Neural progenitor cell (in vitro differentiated cells): ENCODE measurements at regions not wholly inside any gene's neighbourhood (a gene's known extent, or its start where the extent isn't known, plus 50 kb on each side); places are given as distances from the start of the nearest gene placed in this dataset.
"Not testable (repeated sequence)": the region's sequence is repeated elsewhere in the genome, so short reads cannot be mapped to it uniquely, and the experiment has no call there.

ENCODE experiments used
- DNase-seq: peaks from one replicate; pipeline ENCODE4 v3.0.0-alpha.2; 2016; ENCODE audit warnings: low spot score
- H2AFZ ChIP-seq: fragments of 200-600 bp; sonication (generic); replicated peaks from 2 replicates; pipeline ENCODE4 v1.6.1; 2016; ENCODE audit warnings: antibody characterized with exemption
- H3F3A ChIP-seq: fragments of 200-600 bp; sonication (generic); 2 replicates; pipeline ENCODE4 v1.6.1; 2016; ENCODE audit warnings: antibody characterized with exemption, low read depth
- H3K27ac ChIP-seq: fragments of 200-600 bp; sonication (generic); 2 replicates; pipeline ENCODE4 v1.5.1; 2016; ENCODE audit warnings: mild to moderate bottlenecking
- H3K27me3 ChIP-seq: fragments of 200-600 bp; sonication (generic); 2 replicates; pipeline ENCODE4 v1.6.1; 2016; ENCODE audit warnings: mild to moderate bottlenecking, moderate library complexity
- H3K36me3 ChIP-seq: fragments of 200-600 bp; sonication (generic); 2 replicates; pipeline ENCODE4 v1.5.1; 2016
- H3K4me1 ChIP-seq: fragments of 200-600 bp; sonication (generic); 2 replicates; pipeline ENCODE4 v1.6.1; 2016; ENCODE audit warnings: mixed run types
- H3K4me2 ChIP-seq: fragments of 200-600 bp; sonication (generic); 2 replicates; pipeline ENCODE4 v1.6.1; 2016
- H3K4me3 ChIP-seq: fragments of 200-600 bp; sonication (generic); 2 replicates; pipeline ENCODE4 v1.5.1; 2016
- H3K79me2 ChIP-seq: fragments of 200-600 bp; sonication (generic); 2 replicates; pipeline ENCODE4 v1.6.1; 2016; ENCODE audit warnings: low read depth
- H3K9ac ChIP-seq: fragments of 200-600 bp; sonication (generic); 2 replicates; pipeline ENCODE4 v1.6.1; 2016
- H3K9me3 ChIP-seq: fragments of 200-600 bp; sonication (generic); 2 replicates; pipeline ENCODE4 v1.5.1; 2016; ENCODE audit warnings: low read depth
- H4K20me1 ChIP-seq: fragments of 200-600 bp; sonication (generic); 2 replicates; pipeline ENCODE4 v1.6.1; 2016; ENCODE audit warnings: low read depth
- H3K27ac Mint-ChIP-seq: 3 replicates; pipeline ENCODE4 v1.8.0; 2021; ENCODE audit warnings: mixed read lengths
- H3K27me3 Mint-ChIP-seq: 2 replicates; pipeline ENCODE4 v1.8.0; 2022; ENCODE audit warnings: low read depth, mild to moderate bottlenecking, inconsistent platforms, moderate library complexity, mixed read lengths; ENCODE audit not compliant: insufficient read depth
- H3K36me3 Mint-ChIP-seq: 3 replicates; pipeline ENCODE4 v1.8.0; 2021; ENCODE audit warnings: mixed read lengths
- H3K4me1 Mint-ChIP-seq: 3 replicates; pipeline ENCODE4 v1.8.0; 2021; ENCODE audit warnings: mixed read lengths
- H3K4me3 Mint-ChIP-seq: 3 replicates; pipeline ENCODE4 v1.8.0; 2021; ENCODE audit warnings: mild to moderate bottlenecking, moderate library complexity, mixed read lengths
- H3K9me3 Mint-ChIP-seq: 3 replicates; pipeline ENCODE4 v1.8.0; 2020; ENCODE audit warnings: mixed read lengths
- EZH2 ChIP-seq: fragments of 200-600 bp; sonication (generic); IDR thresholded peaks from 2 replicates; pipeline ENCODE4 v1.6.1; 2017; ENCODE audit warnings: antibody characterized with exemption, mild to moderate bottlenecking, moderate library complexity
- EZH2phosphoT487 ChIP-seq: fragments of 200-600 bp; sonication (generic); IDR thresholded peaks from 2 replicates; pipeline ENCODE4 v1.6.1; 2017; ENCODE audit warnings: antibody characterized with exemption
- TF ChIP-seq, protein P1 (sequence below): fragments of 200-600 bp; sonication (generic); IDR thresholded peaks from 2 replicates; pipeline ENCODE4 v1.5.1; 2017; ENCODE audit warnings: antibody characterized with exemption, mild to moderate bottlenecking

DNA sequence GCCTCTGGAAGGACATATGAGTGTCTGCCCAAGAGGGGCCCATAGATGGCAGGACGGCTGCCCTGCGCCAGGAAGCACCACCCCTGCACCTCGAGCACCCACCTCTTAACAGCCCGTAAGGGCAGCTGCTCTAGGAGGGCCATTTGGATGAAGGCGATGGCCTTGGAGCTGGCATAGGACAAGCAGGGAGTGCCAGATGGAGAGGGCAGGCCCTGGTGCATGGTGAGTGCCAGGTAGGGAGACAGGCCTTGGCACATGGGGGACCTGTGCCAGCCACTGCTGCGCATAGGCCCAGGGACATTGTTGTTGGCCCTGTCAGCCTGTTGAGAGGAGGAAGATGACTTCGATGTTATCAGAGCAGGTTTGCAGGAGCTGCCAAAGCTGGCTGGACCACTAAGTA lies 134.2 kb downstream of the SLC25A46 start:
- no peaks in the 10 kb centered on the region for H3K79me2 ChIP-seq
- H3K4me3 Mint-ChIP-seq = no peak overlapping the region
- H3K36me3 Mint-ChIP-seq = no peaks in the 10 kb centered on the region
- H3K9me3 Mint-ChIP-seq = no peaks in the 10 kb centered on the region
- no peak overlapping the region for H3K27ac ChIP-seq
- H3K4me1 Mint-ChIP-seq = no peaks in the 10 kb centered on the region
- TF ChIP-seq, protein P1, sequence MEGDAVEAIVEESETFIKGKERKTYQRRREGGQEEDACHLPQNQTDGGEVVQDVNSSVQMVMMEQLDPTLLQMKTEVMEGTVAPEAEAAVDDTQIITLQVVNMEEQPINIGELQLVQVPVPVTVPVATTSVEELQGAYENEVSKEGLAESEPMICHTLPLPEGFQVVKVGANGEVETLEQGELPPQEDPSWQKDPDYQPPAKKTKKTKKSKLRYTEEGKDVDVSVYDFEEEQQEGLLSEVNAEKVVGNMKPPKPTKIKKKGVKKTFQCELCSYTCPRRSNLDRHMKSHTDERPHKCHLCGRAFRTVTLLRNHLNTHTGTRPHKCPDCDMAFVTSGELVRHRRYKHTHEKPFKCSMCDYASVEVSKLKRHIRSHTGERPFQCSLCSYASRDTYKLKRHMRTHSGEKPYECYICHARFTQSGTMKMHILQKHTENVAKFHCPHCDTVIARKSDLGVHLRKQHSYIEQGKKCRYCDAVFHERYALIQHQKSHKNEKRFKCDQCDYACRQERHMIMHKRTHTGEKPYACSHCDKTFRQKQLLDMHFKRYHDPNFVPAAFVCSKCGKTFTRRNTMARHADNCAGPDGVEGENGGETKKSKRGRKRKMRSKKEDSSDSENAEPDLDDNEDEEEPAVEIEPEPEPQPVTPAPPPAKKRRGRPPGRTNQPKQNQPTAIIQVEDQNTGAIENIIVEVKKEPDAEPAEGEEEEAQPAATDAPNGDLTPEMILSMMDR = no peak
- TF ChIP-seq EZH2 (no peak), EZH2phosphoT487 (no peak)
- no peaks in the 10 kb centered on the region for H3K9me3 ChIP-seq
- H3K27me3 Mint-ChIP-seq = peaks cover 2% of the 10 kb centered on the region
- no peaks in the 10 kb centered on the region for H3K27me3 ChIP-seq
- H3K4me3 ChIP-seq = no peak overlapping the region
- no peaks in the 10 kb centered on the region for H3K36me3 ChIP-seq
- H3K9ac ChIP-seq = no peak overlapping the region
- no peaks in the 10 kb centered on the region for H4K20me1 ChIP-seq
- H3K4me1 ChIP-seq = no peaks in the 10 kb centered on the region
- DNase-seq = no peak
- H3F3A ChIP-seq = no peaks in the 10 kb centered on the region
- H2AFZ ChIP-seq = no peak overlapping the region
- no peak overlapping the region for H3K27ac Mint-ChIP-seq
- H3K4me2 ChIP-seq = no peak overlapping the region

DNA sequence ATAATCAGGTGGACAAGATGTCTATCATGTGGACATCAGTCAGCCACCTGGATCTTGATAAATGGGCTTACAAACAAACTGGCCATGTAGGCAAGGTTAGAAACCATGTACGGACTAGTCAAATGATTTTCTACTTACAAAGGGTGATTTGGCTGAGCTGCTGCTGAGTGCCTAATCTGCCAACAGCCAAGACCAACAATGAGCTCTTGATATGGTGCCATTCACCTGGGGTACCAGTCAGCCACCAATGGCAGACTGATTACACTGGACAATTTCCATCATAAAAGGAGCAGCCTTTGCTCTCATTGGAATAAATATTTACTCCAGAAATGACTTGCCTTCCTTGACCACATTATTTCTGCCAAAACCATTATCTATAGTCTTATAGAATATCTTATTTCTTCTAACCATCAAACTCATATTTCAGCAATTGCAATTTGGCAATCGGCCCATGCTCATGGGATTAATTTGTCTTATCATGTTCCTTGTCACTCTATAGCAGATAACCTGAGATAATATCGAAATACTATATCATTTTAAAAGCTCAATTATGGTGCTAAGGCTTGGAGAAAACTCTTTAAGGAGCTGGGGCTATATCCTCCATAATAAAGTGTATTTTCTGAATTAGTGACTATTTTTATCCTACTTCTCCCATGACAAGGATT lies 135.1 kb downstream of the SLC25A46 start:
- Histone ChIP-seq H3K4me3 (no peak overlapping the region), H3K9ac (no peak overlapping the region), H2AFZ (no peak overlapping the region), H3K79me2 (no peaks in the 10 kb centered on the region), H3K4me2 (no peak overlapping the region), H3F3A (no peaks in the 10 kb centered on the region), H3K36me3 (no peaks in the 10 kb centered on the region), H3K27me3 (no peaks in the 10 kb centered on the region), H3K9me3 (no peaks in the 10 kb centered on the region), H3K4me1 (no peaks in the 10 kb centered on the region), H4K20me1 (no peaks in the 10 kb centered on the region), H3K27ac (no peak overlapping the region)
- Mint-ChIP-seq H3K4me1 (no peaks in the 10 kb centered on the region), H3K27me3 (peaks cover 2% of the 10 kb centered on the region), H3K27ac (no peak overlapping the region), H3K9me3 (no peaks in the 10 kb centered on the region), H3K36me3 (no peaks in the 10 kb centered on the region), H3K4me3 (no peak overlapping the region)
- no peak for DNase-seq
- TF ChIP-seq, protein P1 = no peak
- TF ChIP-seq EZH2 = no peak
- TF ChIP-seq EZH2phosphoT487 = no peak

DNA sequence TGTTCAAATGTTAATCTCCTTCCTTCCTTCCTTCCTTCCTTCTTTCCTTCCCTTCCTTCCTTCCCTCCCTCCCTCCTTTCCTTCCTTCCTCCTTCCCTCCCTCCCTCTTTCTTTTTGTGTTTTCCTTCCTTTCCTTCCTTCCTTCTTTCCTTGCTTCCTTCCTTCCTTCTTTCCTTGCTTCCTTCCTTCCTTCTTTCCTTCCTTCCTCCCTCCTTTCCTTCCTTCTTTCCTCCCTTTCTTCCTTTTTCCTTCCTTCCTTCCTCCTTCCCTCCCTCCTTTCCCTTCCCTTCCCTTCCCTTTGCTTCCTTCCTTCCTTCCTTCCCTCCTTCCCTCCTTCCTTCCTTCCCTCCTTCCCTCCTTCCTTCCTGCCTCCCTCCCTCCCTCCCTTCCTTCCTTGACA lies 136.3 kb downstream of the SLC25A46 start:
- H3K27me3 Mint-ChIP-seq, H3K4me3 Mint-ChIP-seq, H3K79me2 ChIP-seq, H3K9me3 Mint-ChIP-seq, H3K4me1 ChIP-seq, DNase-seq, H3K27me3 ChIP-seq, H3K4me1 Mint-ChIP-seq, H3K27ac ChIP-seq, H3K4me3 ChIP-seq, H3K27ac Mint-ChIP-seq, H2AFZ ChIP-seq, H3F3A ChIP-seq, H3K9me3 ChIP-seq, H3K4me2 ChIP-seq, H3K9ac ChIP-seq, H3K36me3 Mint-ChIP-seq, H4K20me1 ChIP-seq, H3K36me3 ChIP-seq: not testable (repeated sequence)

DNA sequence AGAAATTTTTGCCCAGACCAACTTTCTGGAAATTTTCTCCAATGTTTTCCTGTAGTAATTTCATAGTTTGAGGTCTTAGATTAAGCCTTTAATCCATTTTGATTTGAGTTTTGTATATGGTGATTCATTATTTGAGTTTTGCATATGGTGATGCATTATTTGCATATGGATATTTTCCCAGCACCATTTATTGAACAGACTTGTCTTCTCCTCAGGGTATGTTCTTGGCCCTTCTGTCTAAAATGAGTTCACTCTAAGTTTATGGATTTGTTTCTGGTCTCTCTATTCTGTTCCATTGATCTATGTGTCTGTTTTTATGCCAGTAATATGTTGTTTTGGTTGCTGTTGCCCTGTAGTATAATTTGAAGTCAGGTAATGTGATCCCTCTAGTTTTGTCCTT lies 139.3 kb downstream of the SLC25A46 start:
- TF ChIP-seq EZH2 (no peak), EZH2phosphoT487 (no peak)
- TF ChIP-seq, protein P1 = no peak
- Histone ChIP-seq H3K4me2 (no peak overlapping the region), H3K4me3 (no peak overlapping the region), H3K27me3 (no peaks in the 10 kb centered on the region), H3K36me3 (no peaks in the 10 kb centered on the region), H2AFZ (no peak overlapping the region), H4K20me1 (no peaks in the 10 kb centered on the region), H3K9ac (no peak overlapping the region), H3K79me2 (no peaks in the 10 kb centered on the region), H3K4me1 (no peaks in the 10 kb centered on the region), H3F3A (no peaks in the 10 kb centered on the region), H3K9me3 (no peaks in the 10 kb centered on the region), H3K27ac (no peak overlapping the region)
- no peak overlapping the region for H3K27ac Mint-ChIP-seq
- H3K27me3 Mint-ChIP-seq = peaks cover under 1% of the 10 kb centered on the region
- H3K36me3 Mint-ChIP-seq = no peaks in the 10 kb centered on the region
- DNase-seq = no peak
- no peaks in the 10 kb centered on the region for H3K4me1 Mint-ChIP-seq
- H3K4me3 Mint-ChIP-seq = no peak overlapping the region
- no peaks in the 10 kb centered on the region for H3K9me3 Mint-ChIP-seq
